CD14-positive monocyte (primary cell): ENCODE measurements at regions not wholly inside any gene's neighbourhood (a gene's known extent, or its start where the extent isn't known, plus 50 kb on each side); places are given as distances from the start of the nearest gene placed in this dataset.

Source experiments
- DNase-seq, 3 donors: peaks; one replicate each; pipeline ENCODE4 v3.0.0-alpha.2; 2011 to 2022
- H2AFZ ChIP-seq: 2 replicates; pipeline ENCODE4 v1.6.0; 2012; ENCODE audit warnings: mild to moderate bottlenecking, low read depth, low read length, inconsistent platforms; ENCODE audit not compliant: insufficient read depth, poor library complexity, severe bottlenecking
- H3K27ac ChIP-seq, 2 donors: 1 replicate in 1 of 2; 2 replicates in 1 of 2; pipeline ENCODE4 v1.5.1; 2012 to 2013; ENCODE audit warnings: low read length in 2 of 2, control low read depth in 1 of 2, inconsistent platforms in 1 of 2, low read depth in 1 of 2, mild to moderate bottlenecking in 1 of 2
- H3K27me3 ChIP-seq, 2 donors: one replicate each; pipeline versions ENCODE4 v1.6.0 to v1.6.1; 2011 to 2013; ENCODE audit warnings: low read length in 2 of 2; ENCODE audit not compliant: control insufficient read depth in 2 of 2, insufficient read depth in 2 of 2
- H3K36me3 ChIP-seq, 2 donors: replicated peaks in 1 of 2; 1 replicate in 1 of 2; 2 replicates in 1 of 2; pipeline versions ENCODE4 v1.5.1 to v1.6.1; 2012 to 2013; ENCODE audit warnings: low read length in 2 of 2, control low read depth in 1 of 2, inconsistent platforms in 1 of 2, mild to moderate bottlenecking in 1 of 2; ENCODE audit not compliant: insufficient read depth in 2 of 2, control insufficient read depth in 1 of 2
- H3K4me1 ChIP-seq, 2 donors: 1 replicate in 1 of 2; 2 replicates in 1 of 2; pipeline versions ENCODE4 v1.5.1 to v1.6.1; 2012 to 2013; ENCODE audit warnings: low read length in 2 of 2, control low read depth in 1 of 2, inconsistent platforms in 1 of 2, mild to moderate bottlenecking in 1 of 2, moderate library complexity in 1 of 2; ENCODE audit not compliant: insufficient read depth in 2 of 2, control insufficient read depth in 1 of 2
- H3K4me2 ChIP-seq: replicated peaks from 2 replicates; pipeline ENCODE3; 2012; ENCODE audit warnings: low read length, moderate library complexity, mild to moderate bottlenecking; ENCODE audit not compliant: poor library complexity, severe bottlenecking; ENCODE audit errors: extremely low read depth
- H3K4me3 ChIP-seq, 3 experiments: fragments of 200-600 bp in 1 of 3; sonication (generic) in 1 of 3; replicated peaks in 1 of 3; 1 replicate in 2 of 3; 2 replicates in 1 of 3; pipeline ENCODE4 v1.5.1; 2011 to 2013; ENCODE audit warnings: low read length in 3 of 3, mild to moderate bottlenecking in 3 of 3, control low read depth in 2 of 3, low read depth in 2 of 3, inconsistent platforms in 1 of 3, moderate library complexity in 1 of 3
- H3K79me2 ChIP-seq: 2 replicates; pipeline ENCODE4 v1.6.0; 2012; ENCODE audit warnings: mild to moderate bottlenecking, control low read depth, inconsistent platforms, low read length, moderate library complexity; ENCODE audit not compliant: insufficient read depth
- H3K9ac ChIP-seq: 2 replicates; pipeline ENCODE4 v1.6.0; 2017; ENCODE audit warnings: low read length, mild to moderate bottlenecking; ENCODE audit not compliant: insufficient read depth, poor library complexity, severe bottlenecking
- H3K9me3 ChIP-seq, 2 donors: replicated peaks in 1 of 2; 1 replicate in 1 of 2; 2 replicates in 1 of 2; pipeline versions ENCODE4 v1.5.1 to v1.6.1; 2012 to 2013; ENCODE audit warnings: low read length in 2 of 2, control low read depth in 1 of 2; ENCODE audit not compliant: control insufficient read depth in 1 of 2, insufficient read depth in 1 of 2
- H4K20me1 ChIP-seq: 2 replicates; pipeline ENCODE4 v1.6.0; 2012; ENCODE audit warnings: mild to moderate bottlenecking, low read length, control low read depth, moderate library complexity; ENCODE audit not compliant: insufficient read depth
- H3K27ac Mint-ChIP-seq, 7 donors: one replicate each; pipeline ENCODE4 v1.8.0; 2020; ENCODE audit warnings: mild to moderate bottlenecking in 7 of 7, mixed read lengths in 7 of 7, moderate library complexity in 6 of 7, inconsistent platforms in 2 of 7
- H3K27me3 Mint-ChIP-seq, 3 donors: one replicate each; pipeline ENCODE4 v1.8.0; 2021 to 2022; ENCODE audit warnings: low read depth in 3 of 3, mild to moderate bottlenecking in 3 of 3, mixed read lengths in 3 of 3, moderate library complexity in 3 of 3, inconsistent platforms in 1 of 3
- H3K36me3 Mint-ChIP-seq, 2 donors: one replicate each; pipeline ENCODE4 v1.8.0; 2020; ENCODE audit warnings: mixed read lengths in 2 of 2, inconsistent platforms in 1 of 2, mild to moderate bottlenecking in 1 of 2
- H3K4me1 Mint-ChIP-seq: one replicate; pipeline ENCODE4 v1.8.0; 2020; ENCODE audit warnings: mild to moderate bottlenecking, mixed read lengths
- H3K4me3 Mint-ChIP-seq, 2 donors: one replicate each; pipeline ENCODE4 v1.8.0; 2020; ENCODE audit warnings: mild to moderate bottlenecking in 2 of 2, mixed read lengths in 2 of 2, moderate library complexity in 1 of 2
- H3K9me3 Mint-ChIP-seq, 7 donors: one replicate each; pipeline ENCODE4 v1.8.0; 2020 to 2022; ENCODE audit warnings: mixed read lengths in 7 of 7, mild to moderate bottlenecking in 6 of 7, moderate library complexity in 6 of 7, inconsistent platforms in 2 of 7
- CTCF ChIP-seq: fragments of 200-600 bp; IDR thresholded peaks from one replicate; pipeline ENCODE4 v1.8.0; 2022; ENCODE audit warnings: antibody characterized with exemption, mild to moderate bottlenecking
- WGBS: methylation state at CpG from one replicate; pipeline ENCODE4 v1.1.5; 2013; ENCODE audit warnings: missing lambda C conversion rate; ENCODE audit not compliant: insufficient coverage; 5-methylcytosine and 5-hydroxymethylcytosine counted together
- intact Hi-C, 2 donors: fragments of 100-400 bp; cut with micrococcal nuclease; formaldehyde crosslinking; loops; one replicate each; pipeline versions ENCODE4 v1.15.0 to v1.15.1; 2023

GRCh38 chr12:24366514-24366913 lies 417.0 kb upstream of the SOX5 start:
- no peak for TF ChIP-seq CTCF
- no peak overlapping the region for H3K4me3 Mint-ChIP-seq
- H3K79me2 ChIP-seq, result no peaks in the 10 kb centered on the region
- intact Hi-C loops, result no loop called here
- H2AFZ ChIP-seq, result no peak overlapping the region
- H3K9me3 Mint-ChIP-seq, result peaks cover 0 to 4% (median 0%) of the 10 kb centered on the region in 7 donors
- no CpG with 5 or more reads among the region's 1 CpG for WGBS
- no peak overlapping the region for H3K27ac ChIP-seq
- no peak for DNase-seq
- H3K27me3 Mint-ChIP-seq, result no peaks in the 10 kb centered on the region
- H3K27ac Mint-ChIP-seq, result no peak overlapping the region
- no peak overlapping the region for H3K4me2 ChIP-seq
- H3K4me3 ChIP-seq, result no peak overlapping the region
- H3K4me1 ChIP-seq, result no peaks in the 10 kb centered on the region
- no peaks in the 10 kb centered on the region for H3K36me3 Mint-ChIP-seq
- H3K9ac ChIP-seq, result no peak overlapping the region
- H3K4me1 Mint-ChIP-seq, result peaks cover 2% of the 10 kb centered on the region
- H4K20me1 ChIP-seq, result no peaks in the 10 kb centered on the region
- H3K27me3 ChIP-seq, result no peaks in the 10 kb centered on the region
- H3K36me3 ChIP-seq, result no peaks in the 10 kb centered on the region
- H3K9me3 ChIP-seq, result no peaks in the 10 kb centered on the region

GRCh38 chr12:24364921-24365320 lies 415.5 kb upstream of the SOX5 start:
- Mint-ChIP-seq H3K27me3 (no peaks in the 10 kb centered on the region), H3K4me3 (no peak overlapping the region), H3K27ac (no peak overlapping the region), H3K9me3 (no peaks in the 10 kb centered on the region), H3K36me3 (no peaks in the 10 kb centered on the region), H3K4me1 (peaks cover 2% of the 10 kb centered on the region)
- no peak for DNase-seq
- no peaks in the 10 kb centered on the region for H3K4me1 ChIP-seq
- no CpG with 5 or more reads among the region's 2 CpGs for WGBS
- no peak overlapping the region for H3K4me2 ChIP-seq
- H3K27ac ChIP-seq, result no peak overlapping the region
- no peaks in the 10 kb centered on the region for H3K9me3 ChIP-seq
- no peak overlapping the region for H3K9ac ChIP-seq
- no peaks in the 10 kb centered on the region for H4K20me1 ChIP-seq
- no peaks in the 10 kb centered on the region for H3K27me3 ChIP-seq
- no peak overlapping the region for H3K4me3 ChIP-seq
- intact Hi-C loops, result no loop called here
- H3K79me2 ChIP-seq, result no peaks in the 10 kb centered on the region
- H3K36me3 ChIP-seq, result no peaks in the 10 kb centered on the region
- H2AFZ ChIP-seq, result no peak overlapping the region
- TF ChIP-seq CTCF, result no peak
